Calu3 (cell line): ENCODE measurements at regions not wholly inside any gene's neighbourhood (a gene's known extent, or its start where the extent isn't known, plus 50 kb on each side); places are given as distances from the start of the nearest gene placed in this dataset.

Experiments used
- BruUV-seq: library from RNA; stranded (reverse); fragments of 400-500 nt; replicated peaks from 2 replicates; lab custom pipeline; 2021; lab: Mats Ljungman, UMichigan
- CTCF ChIA-PET: fragments of 300-600 bp; sonication (Branson Sonifier 250); formaldehyde crosslinking; loops from one replicate; lab custom pipeline; 2022; ENCODE audit warnings: antibody characterized with exemption; lab: Charles Lee
- DNase-seq: peaks from one replicate; pipeline ENCODE4 v3.0.0; 2022
- H3K27ac Mint-ChIP-seq: one replicate; pipeline ENCODE4 v1.8.0; 2022; ENCODE audit warnings: mixed read lengths; ENCODE audit not compliant: unreplicated experiment
- H3K27me3 Mint-ChIP-seq: one replicate; pipeline ENCODE4 v1.8.0; 2022; ENCODE audit warnings: mixed read lengths; ENCODE audit not compliant: unreplicated experiment
- H3K36me3 Mint-ChIP-seq: one replicate; pipeline ENCODE4 v1.8.0; 2022; ENCODE audit warnings: mild to moderate bottlenecking, moderate library complexity, mixed read lengths; ENCODE audit not compliant: insufficient read depth, unreplicated experiment
- H3K4me1 Mint-ChIP-seq: one replicate; pipeline ENCODE4 v1.8.0; 2022; ENCODE audit warnings: mild to moderate bottlenecking, low read depth, mixed read lengths; ENCODE audit not compliant: unreplicated experiment
- H3K4me3 Mint-ChIP-seq: one replicate; pipeline ENCODE4 v1.8.0; 2022; ENCODE audit warnings: mild to moderate bottlenecking, low read depth, moderate library complexity, mixed read lengths; ENCODE audit not compliant: unreplicated experiment
- H3K9me3 Mint-ChIP-seq: one replicate; pipeline ENCODE4 v1.8.0; 2022; ENCODE audit warnings: low read depth, mixed read lengths; ENCODE audit not compliant: unreplicated experiment
- intact Hi-C: fragments of 100-400 bp; cut with micrococcal nuclease; formaldehyde crosslinking; loops from one replicate; pipeline ENCODE4 v1.10.0; 2022; ENCODE audit not compliant: unreplicated experiment
- TF ChIP-seq, protein P1 (sequence below): fragments of 200-600 bp; IDR thresholded peaks from one replicate; pipeline ENCODE4 v1.8.0; 2022; ENCODE audit warnings: antibody characterized with exemption; ENCODE audit not compliant: unreplicated experiment

DNA sequence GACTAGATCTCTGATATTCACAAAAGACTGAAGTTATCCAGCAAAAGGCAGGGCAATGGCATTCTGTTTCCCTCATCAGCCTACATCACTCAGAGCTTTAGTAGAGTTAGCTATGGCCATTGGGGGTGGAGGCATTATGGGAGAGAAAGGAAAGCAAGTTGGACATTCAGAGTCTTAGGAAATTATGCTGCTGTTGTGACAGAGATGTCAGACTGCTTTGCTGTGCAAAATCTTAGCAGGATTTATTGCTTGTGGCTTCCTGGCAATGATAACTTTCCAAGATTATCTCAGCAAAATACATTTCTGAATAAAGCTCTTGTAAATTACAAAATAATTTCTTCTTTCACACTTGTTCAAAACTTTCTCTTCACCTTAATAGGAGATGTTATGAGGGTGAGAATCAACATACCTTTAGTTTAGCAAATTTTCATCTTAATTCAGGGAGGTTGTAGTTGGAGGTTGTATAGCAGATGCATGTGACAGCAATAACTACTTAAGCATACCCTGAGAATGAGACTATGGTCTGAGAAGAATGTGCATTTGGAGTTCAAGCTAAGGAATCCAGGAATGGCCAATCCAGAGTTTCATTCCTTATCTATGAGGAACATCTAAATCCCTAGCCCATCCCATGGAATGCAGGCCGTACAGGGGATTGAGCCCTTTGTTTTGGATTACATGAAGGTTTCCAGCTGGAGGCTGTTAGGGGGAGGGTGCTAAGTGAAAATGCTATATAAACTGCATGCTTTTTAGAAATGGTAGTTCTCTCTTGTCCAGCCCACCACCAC, 179.8 kb downstream of the HAO1 start:
- Mint-ChIP-seq H3K9me3 (no peaks in the 10 kb centered on the region), H3K27me3 (no peaks in the 10 kb centered on the region), H3K36me3 (no peaks in the 10 kb centered on the region), H3K4me3 (no peak overlapping the region), H3K27ac (no peak overlapping the region), H3K4me1 (no peaks in the 10 kb centered on the region)
- DNase-seq = no peak
- no TSS peak for BruUV-seq
- intact Hi-C loops = no loop called here
- TF ChIP-seq, protein P1, sequence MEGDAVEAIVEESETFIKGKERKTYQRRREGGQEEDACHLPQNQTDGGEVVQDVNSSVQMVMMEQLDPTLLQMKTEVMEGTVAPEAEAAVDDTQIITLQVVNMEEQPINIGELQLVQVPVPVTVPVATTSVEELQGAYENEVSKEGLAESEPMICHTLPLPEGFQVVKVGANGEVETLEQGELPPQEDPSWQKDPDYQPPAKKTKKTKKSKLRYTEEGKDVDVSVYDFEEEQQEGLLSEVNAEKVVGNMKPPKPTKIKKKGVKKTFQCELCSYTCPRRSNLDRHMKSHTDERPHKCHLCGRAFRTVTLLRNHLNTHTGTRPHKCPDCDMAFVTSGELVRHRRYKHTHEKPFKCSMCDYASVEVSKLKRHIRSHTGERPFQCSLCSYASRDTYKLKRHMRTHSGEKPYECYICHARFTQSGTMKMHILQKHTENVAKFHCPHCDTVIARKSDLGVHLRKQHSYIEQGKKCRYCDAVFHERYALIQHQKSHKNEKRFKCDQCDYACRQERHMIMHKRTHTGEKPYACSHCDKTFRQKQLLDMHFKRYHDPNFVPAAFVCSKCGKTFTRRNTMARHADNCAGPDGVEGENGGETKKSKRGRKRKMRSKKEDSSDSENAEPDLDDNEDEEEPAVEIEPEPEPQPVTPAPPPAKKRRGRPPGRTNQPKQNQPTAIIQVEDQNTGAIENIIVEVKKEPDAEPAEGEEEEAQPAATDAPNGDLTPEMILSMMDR = no peak
- CTCF ChIA-PET = no interaction called here

DNA sequence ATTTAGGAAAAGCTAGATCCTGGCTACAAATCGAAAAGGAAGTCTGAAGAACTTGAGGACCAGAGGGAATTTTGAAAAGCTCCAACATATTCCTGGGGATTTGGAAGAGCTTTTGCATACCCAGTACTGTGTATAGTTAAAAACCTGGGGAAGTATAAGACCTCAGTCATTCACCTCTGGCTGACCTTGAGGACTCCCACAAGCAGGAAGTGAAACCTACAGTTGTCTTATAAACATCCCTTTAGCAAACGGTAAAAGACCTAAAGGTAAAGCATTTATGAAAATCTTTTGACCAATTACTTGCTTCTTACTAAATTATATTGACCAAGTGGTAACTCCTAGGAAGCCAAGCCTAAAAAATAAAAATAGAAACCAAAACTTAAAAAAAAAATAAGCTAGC, 175.0 kb downstream of the HAO1 start:
- no peaks in the 10 kb centered on the region for H3K27me3 Mint-ChIP-seq
- no peaks in the 10 kb centered on the region for H3K36me3 Mint-ChIP-seq
- no peak overlapping the region for H3K27ac Mint-ChIP-seq
- no peaks in the 10 kb centered on the region for H3K4me1 Mint-ChIP-seq
- intact Hi-C loops = no loop called here
- CTCF ChIA-PET = no interaction called here
- no TSS peak for BruUV-seq
- H3K4me3 Mint-ChIP-seq = no peak overlapping the region
- TF ChIP-seq, protein P1 = no peak
- H3K9me3 Mint-ChIP-seq = no peaks in the 10 kb centered on the region
- no peak for DNase-seq

DNA sequence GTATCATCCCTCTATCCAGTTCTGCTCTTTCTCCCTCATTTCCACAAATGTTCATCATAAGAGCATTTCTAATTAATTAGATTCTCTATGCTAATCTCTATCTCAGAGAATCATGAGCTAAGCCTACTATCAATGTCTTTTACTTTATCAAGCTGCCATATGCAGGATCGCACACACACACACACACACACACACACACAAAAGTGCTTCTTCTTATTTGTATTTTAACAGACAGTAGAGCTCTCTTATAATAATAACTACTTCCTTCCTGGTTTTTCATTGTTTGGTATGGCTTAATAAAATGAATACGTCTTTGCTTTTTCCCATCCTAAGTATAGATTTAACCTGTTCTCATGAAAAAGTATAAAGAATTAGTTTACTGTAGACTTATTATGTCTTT, 170.2 kb downstream of the HAO1 start:
- CTCF ChIA-PET = no interaction called here

DNA sequence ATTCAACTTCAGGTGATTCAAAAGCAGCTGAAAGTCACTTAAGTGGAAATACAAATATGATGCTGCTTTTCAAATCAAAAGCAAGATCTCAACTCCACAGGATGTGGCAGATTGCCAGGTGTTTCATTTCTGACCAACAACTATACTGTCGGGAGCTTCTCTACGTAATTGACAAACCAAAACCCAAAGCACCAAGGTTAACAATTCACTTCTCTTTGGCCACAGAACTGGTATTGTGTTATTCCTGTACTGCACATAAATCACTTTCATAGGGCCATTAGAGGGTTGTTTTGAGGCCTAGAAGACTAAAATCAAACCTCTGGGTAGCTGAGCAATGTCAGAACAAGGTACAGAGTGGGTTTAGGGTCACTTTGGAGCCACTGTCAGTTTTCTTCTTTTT, 169.7 kb downstream of the HAO1 start:
- Mint-ChIP-seq H3K4me1 (peaks cover 8% of the 10 kb centered on the region), H3K27me3 (no peaks in the 10 kb centered on the region), H3K36me3 (no peaks in the 10 kb centered on the region), H3K4me3 (no peak overlapping the region), H3K27ac (no peak overlapping the region), H3K9me3 (no peaks in the 10 kb centered on the region)
- DNase-seq = no peak
- CTCF ChIA-PET = no interaction called here
- BruUV-seq = no TSS peak
- TF ChIP-seq, protein P1 = no peak
- intact Hi-C loops = no loop called here

More for the DNA sequence above, 170.2 kb downstream of the HAO1 start:
- H3K9me3 Mint-ChIP-seq = no peaks in the 10 kb centered on the region
- peaks cover 8% of the 10 kb centered on the region for H3K4me1 Mint-ChIP-seq
- intact Hi-C loops = no loop called here
- no TSS peak for BruUV-seq
- H3K27me3 Mint-ChIP-seq = no peaks in the 10 kb centered on the region
- DNase-seq = no peak
- no peaks in the 10 kb centered on the region for H3K36me3 Mint-ChIP-seq
- no peak overlapping the region for H3K27ac Mint-ChIP-seq
- H3K4me3 Mint-ChIP-seq = no peak overlapping the region
- TF ChIP-seq, protein P1 = no peak
